ENCODE measurements at regions not wholly inside any gene's neighbourhood (a gene's known extent, or its start where the extent isn't known, plus 50 kb on each side); places are given as distances from the start of the nearest gene placed in this dataset.
"Not testable (repeated sequence)": the region's sequence is repeated elsewhere in the genome, so short reads cannot be mapped to it uniquely, and the experiment has no call there.

- no peak for DNase-seq
Observed at GRCh38 chr5:158601118-158601517, 498.6 kb downstream of the EBF1 start.

- no peak for DNase-seq
Observed at GRCh38 chr5:158600679-158601078, 499.0 kb downstream of the EBF1 start.

GRCh38 chr5:158599157-158599556 is 500.6 kb downstream of the EBF1 start:
- no peak for DNase-seq

GRCh38 chr5:158594595-158595242 is 505.0 kb downstream of the EBF1 start:
- no peak for DNase-seq

- DNase-seq, result no peak
Observed at GRCh38 chr5:158593925-158594324, 505.8 kb downstream of the EBF1 start.

GRCh38 chr5:158591301-158591863 is 508.3 kb downstream of the EBF1 start:
- DNase-seq, result no peak

GRCh38 chr5:158590746-158591300 is 508.9 kb downstream of the EBF1 start:
- no peak for DNase-seq

- peak; percentile 17 for DNase-seq
Observed at GRCh38 chr5:158589939-158590338, 509.8 kb downstream of the EBF1 start.

GRCh38 chr5:158588617-158589016 is 511.1 kb downstream of the EBF1 start:
- DNase-seq, result no peak

GRCh38 chr5:158586054-158586453 is 513.7 kb downstream of the EBF1 start:
- DNase-seq, result no peak

GRCh38 chr5:158582669-158583068 is 517.0 kb downstream of the EBF1 start:
- not testable (repeated sequence) for DNase-seq

- DNase-seq, result no peak
Observed at GRCh38 chr5:158573829-158574228, 525.9 kb downstream of the EBF1 start.

- DNase-seq, result no peak
Observed at GRCh38 chr5:158570502-158570901, 529.2 kb downstream of the EBF1 start.

- no peak for DNase-seq
Observed at GRCh38 chr5:158569534-158569933, 530.2 kb downstream of the EBF1 start.

GRCh38 chr5:158565017-158565789 is 534.5 kb downstream of the EBF1 start:
- DNase-seq, result no peak

- no peak for DNase-seq
Observed at GRCh38 chr5:158563760-158564390, 535.8 kb downstream of the EBF1 start.

- DNase-seq, result no peak
Observed at GRCh38 chr5:158561562-158562190, 538.0 kb downstream of the EBF1 start.

- DNase-seq, result no peak
Observed at GRCh38 chr5:158560170-158560569, 539.5 kb downstream of the EBF1 start.

GRCh38 chr5:158559643-158560042 is 540.1 kb downstream of the EBF1 start:
- DNase-seq, result no peak

GRCh38 chr5:158559066-158559465 is 540.6 kb downstream of the EBF1 start:
- no peak for DNase-seq

GRCh38 chr5:158553962-158554336 is 545.8 kb downstream of the EBF1 start:
- no peak for DNase-seq

GRCh38 chr5:158553195-158553961 is 546.3 kb downstream of the EBF1 start:
- DNase-seq, result no peak

Data from DMS79 (cell line).